Body of pancreas (tissue), 4 donors: ENCODE measurements at regions not wholly inside any gene's neighbourhood (a gene's known extent, or its start where the extent isn't known, plus 50 kb on each side); places are given as distances from the start of the nearest gene placed in this dataset.
A peak's percentile ranks its signal among the peaks of the same experiment; 100 is the strongest.

Experiments used
- POLR2A ChIP-seq, 3 donors: fragments of 450-650 bp; IDR thresholded peaks; one replicate each; pipeline ENCODE4 v1.6.1; 2016; ENCODE audit warnings: antibody characterized with exemption in 3 of 3, mild to moderate bottlenecking in 2 of 3
- TF ChIP-seq, protein P1 (sequence below), 7 experiments: fragments of 450-650 bp in 4 of 7; fragments of 200-600 bp in 3 of 7; sonication (generic) in 3 of 7; IDR thresholded peaks; one replicate each; pipeline ENCODE4 v1.5.1; 2016 to 2019; ENCODE audit warnings: antibody characterized with exemption in 7 of 7

DNA sequence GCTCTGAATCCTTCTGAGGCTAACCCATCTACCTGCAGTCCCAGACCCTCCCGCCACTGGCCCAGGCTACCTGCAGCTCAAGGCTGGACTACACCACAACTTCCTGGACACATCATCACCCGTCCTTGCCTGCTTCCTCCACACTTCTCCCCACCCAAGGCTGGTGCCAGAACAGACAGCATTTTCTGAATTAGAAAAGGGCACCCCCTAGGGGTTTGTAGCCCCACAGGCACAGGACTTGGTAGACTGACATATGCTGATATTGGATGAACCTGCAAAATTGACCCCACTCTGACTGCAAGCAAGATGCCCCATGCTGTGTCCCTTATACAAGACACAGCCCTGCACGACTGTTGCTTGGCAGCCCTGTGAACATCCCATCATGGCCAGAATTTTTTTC, 271.5 kb upstream of the C16orf82 start:
- TF ChIP-seq, protein P1, sequence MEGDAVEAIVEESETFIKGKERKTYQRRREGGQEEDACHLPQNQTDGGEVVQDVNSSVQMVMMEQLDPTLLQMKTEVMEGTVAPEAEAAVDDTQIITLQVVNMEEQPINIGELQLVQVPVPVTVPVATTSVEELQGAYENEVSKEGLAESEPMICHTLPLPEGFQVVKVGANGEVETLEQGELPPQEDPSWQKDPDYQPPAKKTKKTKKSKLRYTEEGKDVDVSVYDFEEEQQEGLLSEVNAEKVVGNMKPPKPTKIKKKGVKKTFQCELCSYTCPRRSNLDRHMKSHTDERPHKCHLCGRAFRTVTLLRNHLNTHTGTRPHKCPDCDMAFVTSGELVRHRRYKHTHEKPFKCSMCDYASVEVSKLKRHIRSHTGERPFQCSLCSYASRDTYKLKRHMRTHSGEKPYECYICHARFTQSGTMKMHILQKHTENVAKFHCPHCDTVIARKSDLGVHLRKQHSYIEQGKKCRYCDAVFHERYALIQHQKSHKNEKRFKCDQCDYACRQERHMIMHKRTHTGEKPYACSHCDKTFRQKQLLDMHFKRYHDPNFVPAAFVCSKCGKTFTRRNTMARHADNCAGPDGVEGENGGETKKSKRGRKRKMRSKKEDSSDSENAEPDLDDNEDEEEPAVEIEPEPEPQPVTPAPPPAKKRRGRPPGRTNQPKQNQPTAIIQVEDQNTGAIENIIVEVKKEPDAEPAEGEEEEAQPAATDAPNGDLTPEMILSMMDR (IDR thresholded peaks at IDR 0.05), result peak in 1 of 7 experiments; percentile 7
- TF ChIP-seq POLR2A (IDR thresholded peaks at IDR 0.05), result no peak
